ENCODE measurements at regions not wholly inside any gene's neighbourhood (a gene's known extent, or its start where the extent isn't known, plus 50 kb on each side); places are given as distances from the start of the nearest gene placed in this dataset.
A peak's percentile ranks its signal among the peaks of the same experiment; 100 is the strongest.

GRCh38 chr5:14017904-14018303 is 73.4 kb upstream of the DNAH5 start:
- Mint-ChIP-seq H3K27me3 (peaks cover 12% of the 10 kb centered on the region), H3K27ac (no peak overlapping the region), H3K36me3 (ENCODE audit: low read depth) (no peaks in the 10 kb centered on the region), H3K4me1 (no peaks in the 10 kb centered on the region), H3K9me3 (peaks cover 5% of the 10 kb centered on the region), H3K4me3 (no peak overlapping the region)
- ATAC-seq (replicated peaks): no peak

- Mint-ChIP-seq H3K9me3 (peaks cover 5% of the 10 kb centered on the region), H3K27me3 (peaks cover 22% of the 10 kb centered on the region)
- no peak for ATAC-seq (replicated peaks)
Measured at GRCh38 chr5:14016549-14016948, 72.1 kb upstream of the DNAH5 start.

GRCh38 chr5:14011089-14012020 is 66.9 kb upstream of the DNAH5 start:
- peaks cover 32% of the 10 kb centered on the region for H3K27me3 Mint-ChIP-seq
- H3K9me3 Mint-ChIP-seq: no peaks in the 10 kb centered on the region
- peak; percentile 53 for ATAC-seq (replicated peaks)
- no peaks in the 10 kb centered on the region for H3K36me3 Mint-ChIP-seq (ENCODE audit: low read depth)
- H3K4me1 Mint-ChIP-seq: no peaks in the 10 kb centered on the region
- H3K4me3 Mint-ChIP-seq: peak overlapping the region; percentile 60
- H3K27ac Mint-ChIP-seq: no peak overlapping the region

More at GRCh38 chr5:14016549-14016948, 72.1 kb upstream of the DNAH5 start:
- Mint-ChIP-seq H3K36me3 (ENCODE audit: low read depth) (no peaks in the 10 kb centered on the region), H3K4me3 (no peak overlapping the region), H3K27ac (no peak overlapping the region), H3K4me1 (no peaks in the 10 kb centered on the region)

DNA sequence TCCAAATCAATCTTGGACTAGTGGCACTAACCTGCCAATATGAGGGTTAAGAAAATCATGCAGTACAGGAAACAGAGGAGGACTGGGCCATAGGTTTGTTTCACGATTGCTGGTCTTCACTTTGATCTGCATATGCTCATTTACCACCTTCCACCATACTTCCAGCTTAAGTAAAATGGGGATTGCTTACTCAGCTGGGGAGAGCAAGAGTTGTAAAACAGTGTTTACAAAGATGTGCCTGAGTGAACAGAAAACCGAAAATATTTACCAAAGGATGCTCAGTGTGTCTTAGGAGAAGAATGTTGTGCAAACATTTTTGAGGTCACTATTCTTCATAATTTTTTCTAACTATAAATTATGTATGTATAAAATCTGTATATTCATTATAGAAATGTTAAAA is 65.1 kb upstream of the DNAH5 start:
- Mint-ChIP-seq H3K27ac (no peak overlapping the region), H3K36me3 (ENCODE audit: low read depth) (no peaks in the 10 kb centered on the region), H3K9me3 (no peaks in the 10 kb centered on the region), H3K4me1 (no peaks in the 10 kb centered on the region), H3K27me3 (peaks cover 38% of the 10 kb centered on the region), H3K4me3 (no peak overlapping the region)
- no peak for ATAC-seq (replicated peaks)

- Mint-ChIP-seq H3K4me3 (no peak overlapping the region), H3K4me1 (no peaks in the 10 kb centered on the region), H3K9me3 (no peaks in the 10 kb centered on the region), H3K36me3 (ENCODE audit: low read depth) (no peaks in the 10 kb centered on the region), H3K27ac (no peak overlapping the region), H3K27me3 (peaks cover 34% of the 10 kb centered on the region)
- ATAC-seq (replicated peaks): no peak
Measured at GRCh38 chr5:14008819-14009311, 64.4 kb upstream of the DNAH5 start.

- Mint-ChIP-seq H3K4me3 (no peak overlapping the region), H3K4me1 (no peaks in the 10 kb centered on the region), H3K36me3 (ENCODE audit: low read depth) (no peaks in the 10 kb centered on the region), H3K27me3 (peaks cover 26% of the 10 kb centered on the region), H3K27ac (no peak overlapping the region), H3K9me3 (no peaks in the 10 kb centered on the region)
- no peak for ATAC-seq (replicated peaks)
Measured at GRCh38 chr5:14006823-14007520, 62.5 kb upstream of the DNAH5 start.

- no peak for ATAC-seq (replicated peaks)
- Mint-ChIP-seq H3K4me3 (no peak overlapping the region), H3K27me3 (peaks cover 13% of the 10 kb centered on the region), H3K4me1 (no peaks in the 10 kb centered on the region), H3K9me3 (no peaks in the 10 kb centered on the region), H3K27ac (no peak overlapping the region), H3K36me3 (ENCODE audit: low read depth) (no peaks in the 10 kb centered on the region)
Measured at GRCh38 chr5:14004598-14005394, 60.3 kb upstream of the DNAH5 start.

GRCh38 chr5:14003936-14004335 is 59.4 kb upstream of the DNAH5 start:
- no peak overlapping the region for H3K27ac Mint-ChIP-seq
- no peaks in the 10 kb centered on the region for H3K36me3 Mint-ChIP-seq (ENCODE audit: low read depth)
- H3K4me3 Mint-ChIP-seq: no peak overlapping the region
- ATAC-seq (replicated peaks): no peak
- H3K27me3 Mint-ChIP-seq: peaks cover 9% of the 10 kb centered on the region
- H3K9me3 Mint-ChIP-seq: no peaks in the 10 kb centered on the region
- H3K4me1 Mint-ChIP-seq: no peaks in the 10 kb centered on the region

DNA sequence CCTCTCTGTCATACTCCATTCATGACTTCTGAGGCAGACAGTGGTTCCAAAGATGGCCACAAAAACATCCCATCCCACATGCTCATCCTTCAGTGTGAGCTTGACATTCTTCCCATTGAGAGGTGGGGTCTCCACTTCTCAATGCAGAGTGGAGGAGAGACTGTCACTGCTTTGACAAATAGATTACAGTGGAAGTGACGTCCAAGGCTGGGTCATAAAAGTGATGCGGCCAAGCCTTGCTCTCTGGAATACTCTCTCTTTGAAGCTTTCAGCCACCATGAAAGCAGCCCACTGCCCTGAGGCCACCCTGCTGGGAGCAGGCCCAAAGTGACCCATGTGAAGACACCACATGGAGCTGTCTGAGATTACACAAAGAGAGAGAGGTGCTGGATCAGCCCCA is 59.0 kb upstream of the DNAH5 start:
- Mint-ChIP-seq H3K4me3 (no peak overlapping the region), H3K27ac (no peak overlapping the region), H3K9me3 (no peaks in the 10 kb centered on the region), H3K4me1 (no peaks in the 10 kb centered on the region), H3K36me3 (ENCODE audit: low read depth) (no peaks in the 10 kb centered on the region), H3K27me3 (peaks cover 9% of the 10 kb centered on the region)
- ATAC-seq (replicated peaks): no peak

- H3K4me3 Mint-ChIP-seq: no peak overlapping the region
- H3K4me1 Mint-ChIP-seq: no peaks in the 10 kb centered on the region
- no peaks in the 10 kb centered on the region for H3K36me3 Mint-ChIP-seq (ENCODE audit: low read depth)
- ATAC-seq (replicated peaks): no peak
- H3K27ac Mint-ChIP-seq: no peak overlapping the region
- H3K9me3 Mint-ChIP-seq: peaks cover 4% of the 10 kb centered on the region
- peaks cover 3% of the 10 kb centered on the region for H3K27me3 Mint-ChIP-seq
Measured at GRCh38 chr5:13998254-13998653, 53.8 kb upstream of the DNAH5 start.

GRCh38 chr5:13997514-13997913 is 53.0 kb upstream of the DNAH5 start:
- H3K4me3 Mint-ChIP-seq: no peak overlapping the region

DNA sequence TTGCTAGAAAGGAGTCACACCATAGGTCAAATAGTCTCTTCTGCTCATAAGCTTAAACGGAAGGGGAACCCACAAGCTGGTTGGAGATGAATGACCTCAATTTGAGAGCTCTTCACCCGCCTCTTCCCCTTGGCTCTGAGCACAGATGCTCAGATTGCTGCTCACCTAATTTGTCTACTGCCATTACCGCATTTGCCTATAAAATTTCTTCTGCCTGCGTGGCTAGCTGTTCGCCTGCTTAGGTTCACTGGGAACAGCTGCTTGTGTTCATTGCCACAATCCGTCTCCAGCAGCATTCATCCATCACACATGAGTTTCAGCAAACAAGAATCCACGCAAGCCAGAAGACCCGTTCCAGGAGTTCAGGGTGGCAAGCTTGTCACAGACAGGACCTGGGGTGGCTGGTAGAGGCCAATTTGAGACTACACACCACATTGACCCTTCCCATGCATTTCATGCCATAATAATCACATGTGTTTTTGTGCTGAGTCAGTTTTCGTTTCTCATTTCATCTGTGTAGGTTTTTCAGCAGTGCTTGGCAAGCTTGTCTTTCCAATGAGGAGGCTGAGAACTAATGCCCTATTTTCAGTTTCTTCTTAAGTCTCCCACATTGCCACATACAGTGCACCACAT is 50.2 kb upstream of the DNAH5 start:
- ATAC-seq (replicated peaks): no peak
- H3K4me1 Mint-ChIP-seq: no peaks in the 10 kb centered on the region
- H3K4me3 Mint-ChIP-seq: no peak overlapping the region
- peaks cover 8% of the 10 kb centered on the region for H3K27me3 Mint-ChIP-seq
- peaks cover 4% of the 10 kb centered on the region for H3K9me3 Mint-ChIP-seq
- H3K27ac Mint-ChIP-seq: no peak overlapping the region
- H3K36me3 Mint-ChIP-seq (ENCODE audit: low read depth): no peaks in the 10 kb centered on the region

More at GRCh38 chr5:13997514-13997913, 53.0 kb upstream of the DNAH5 start:
- Mint-ChIP-seq H3K27me3 (peaks cover 3% of the 10 kb centered on the region), H3K9me3 (peaks cover 4% of the 10 kb centered on the region), H3K27ac (no peak overlapping the region), H3K36me3 (ENCODE audit: low read depth) (no peaks in the 10 kb centered on the region), H3K4me1 (no peaks in the 10 kb centered on the region)
- ATAC-seq (replicated peaks): no peak

All from activated T-helper 17 cell treated with anti-CD3 and anti-CD28 coated beads, Interleukin-2, amount 50 U/mL, for 72 hours (primary cell).